Left forelimb (tissue), 1 donor: ENCODE measurements at regions not wholly inside any gene's neighbourhood (a gene's known extent, or its start where the extent isn't known, plus 50 kb on each side); places are given as distances from the start of the nearest gene placed in this dataset.

ENCODE experiments used
- DNase-seq: peaks from one replicate; pipeline ENCODE4 v3.0.0-alpha.2; 2018; ENCODE audit warnings: low spot score

GRCh38 chr16:86664522-86665318, 86.4 kb downstream of the FOXL1 start:
- DNase-seq: no peak

GRCh38 chr16:86665319-86665675, 86.9 kb downstream of the FOXL1 start:
- no peak for DNase-seq

- no peak for DNase-seq
These were observed 87.6 kb downstream of the FOXL1 start for GRCh38 chr16:86665929-86666328.

GRCh38 chr16:86667035-86667434, 88.7 kb downstream of the FOXL1 start:
- DNase-seq: no peak

- no peak for DNase-seq
These were observed 90.0 kb downstream of the FOXL1 start for GRCh38 chr16:86668136-86668910.

- no peak for DNase-seq
These were observed 91.0 kb downstream of the FOXL1 start for GRCh38 chr16:86669285-86669805.

- no peak for DNase-seq
These were observed 91.8 kb downstream of the FOXL1 start for GRCh38 chr16:86669937-86670749.

GRCh38 chr16:86670750-86671234, 92.4 kb downstream of the FOXL1 start:
- no peak for DNase-seq

GRCh38 chr16:86671486-86672178, 93.3 kb downstream of the FOXL1 start:
- no peak for DNase-seq

GRCh38 chr16:86672179-86672863, 94.0 kb downstream of the FOXL1 start:
- no peak for DNase-seq

GRCh38 chr16:86673090-86673955, 95.0 kb downstream of the FOXL1 start:
- no peak for DNase-seq

- no peak for DNase-seq
These were observed 95.7 kb downstream of the FOXL1 start for GRCh38 chr16:86673956-86674453.

- DNase-seq: no peak
These were observed 97.9 kb downstream of the FOXL1 start for GRCh38 chr16:86676254-86676670.

GRCh38 chr16:86679490-86679889, 101.1 kb downstream of the FOXL1 start:
- no peak for DNase-seq

GRCh38 chr16:86680162-86680561, 101.8 kb downstream of the FOXL1 start:
- DNase-seq: no peak

- no peak for DNase-seq
These were observed 102.3 kb downstream of the FOXL1 start for GRCh38 chr16:86680661-86681030.

GRCh38 chr16:86681031-86681756, 102.8 kb downstream of the FOXL1 start:
- no peak for DNase-seq

GRCh38 chr16:86681757-86682106, 103.4 kb downstream of the FOXL1 start:
- DNase-seq: no peak

GRCh38 chr16:86682219-86682904, 104.0 kb downstream of the FOXL1 start:
- no peak for DNase-seq
